Kidney glomerular epithelial cell (primary cell): ENCODE measurements at regions not wholly inside any gene's neighbourhood (a gene's known extent, or its start where the extent isn't known, plus 50 kb on each side); places are given as distances from the start of the nearest gene placed in this dataset.
"Not testable (repeated sequence)": the region's sequence is repeated elsewhere in the genome, so short reads cannot be mapped to it uniquely, and the experiment has no call there.

Experiments used
- DNase-seq: peaks from one replicate; lab custom pipeline; 2025; lab: John Stamatoyannopoulos, UW

GRCh38 chr11:112310848-112311247 lies 50.2 kb upstream of the PLET1 start:
- DNase-seq = no peak

GRCh38 chr11:112315057-112315720 lies 54.5 kb upstream of the PLET1 start:
- no peak for DNase-seq

- no peak for DNase-seq
Observed at GRCh38 chr11:112315861-112316739, 55.4 kb upstream of the PLET1 start.

GRCh38 chr11:112316971-112317370 lies 56.3 kb upstream of the PLET1 start:
- DNase-seq = no peak

GRCh38 chr11:112318184-112318591 lies 57.5 kb upstream of the PLET1 start:
- peak; percentile 90 for DNase-seq

- no peak for DNase-seq
Observed at GRCh38 chr11:112318661-112319060, 58.0 kb upstream of the PLET1 start.

- DNase-seq = no peak
Observed at GRCh38 chr11:112320668-112321067, 60.0 kb upstream of the PLET1 start.

- peak; percentile 44 for DNase-seq
Observed at GRCh38 chr11:112321501-112322172, 61.0 kb upstream of the PLET1 start.

- no peak for DNase-seq
Observed at GRCh38 chr11:112322173-112322790, 61.6 kb upstream of the PLET1 start.

GRCh38 chr11:112334381-112334780 lies 73.7 kb upstream of the PLET1 start:
- DNase-seq = no peak

GRCh38 chr11:112336356-112336886 lies 75.8 kb upstream of the PLET1 start:
- no peak for DNase-seq

- DNase-seq = no peak
Observed at GRCh38 chr11:112339566-112339965, 78.9 kb upstream of the PLET1 start.

GRCh38 chr11:112343368-112344039 lies 82.8 kb upstream of the PLET1 start:
- no peak for DNase-seq

GRCh38 chr11:112344040-112344413 lies 83.4 kb upstream of the PLET1 start:
- no peak for DNase-seq

- DNase-seq = no peak
Observed at GRCh38 chr11:112345166-112345565, 84.5 kb upstream of the PLET1 start.

GRCh38 chr11:112345706-112346105 lies 85.0 kb upstream of the PLET1 start:
- DNase-seq = no peak

GRCh38 chr11:112346586-112346985 lies 85.9 kb upstream of the PLET1 start:
- DNase-seq = no peak

- no peak for DNase-seq
Observed at GRCh38 chr11:112348480-112349029, 87.9 kb upstream of the PLET1 start.

GRCh38 chr11:112351423-112351822 lies 90.8 kb upstream of the PLET1 start:
- DNase-seq = not testable (repeated sequence)

GRCh38 chr11:112352907-112353306 lies 92.2 kb upstream of the PLET1 start:
- no peak for DNase-seq

- no peak for DNase-seq
Observed at GRCh38 chr11:112354364-112354763, 93.7 kb upstream of the PLET1 start.
